Activated naive CD4-positive, alpha-beta T cell treated with anti-CD3 and anti-CD28 coated beads, Interleukin-2, amount 10 ng/mL, durations not matched to agents 7 days and 5 days (primary cell): ENCODE measurements at regions not wholly inside any gene's neighbourhood (a gene's known extent, or its start where the extent isn't known, plus 50 kb on each side); places are given as distances from the start of the nearest gene placed in this dataset.
"Not testable (repeated sequence)": the region's sequence is repeated elsewhere in the genome, so short reads cannot be mapped to it uniquely, and the experiment has no call there.

ENCODE experiments used
- CTCF ChIA-PET: fragments of 350-600 bp; sonication (Branson Sonifier 250); formaldehyde crosslinking; loops from one replicate; lab custom pipeline; 2021; ENCODE audit warnings: antibody characterized with exemption; lab: Charles Lee
- DNase-seq: peaks from one replicate; pipeline ENCODE4 v3.0.0-alpha.2; 2020
- H3K27ac Mint-ChIP-seq: one replicate; pipeline ENCODE4 v1.8.0; 2021; ENCODE audit warnings: mild to moderate bottlenecking, moderate library complexity, mixed read lengths
- H3K27me3 Mint-ChIP-seq: one replicate; pipeline ENCODE4 v1.8.0; 2021; ENCODE audit warnings: mild to moderate bottlenecking, mixed read lengths
- H3K36me3 Mint-ChIP-seq: one replicate; pipeline ENCODE4 v1.8.0; 2021; ENCODE audit warnings: mixed read lengths
- H3K4me1 Mint-ChIP-seq: one replicate; pipeline ENCODE4 v1.8.0; 2021; ENCODE audit warnings: mixed read lengths
- H3K4me3 Mint-ChIP-seq: one replicate; pipeline ENCODE4 v1.8.0; 2021; ENCODE audit warnings: mild to moderate bottlenecking, moderate library complexity, mixed read lengths
- H3K9me3 Mint-ChIP-seq: one replicate; pipeline ENCODE4 v1.8.0; 2021; ENCODE audit warnings: mixed read lengths

GRCh38 chr22:33971561-33971961 lies 51.3 kb upstream of the LARGE1 start:
- Mint-ChIP-seq H3K27ac (no peak overlapping the region), H3K36me3 (no peaks in the 10 kb centered on the region), H3K9me3 (peaks cover 2% of the 10 kb centered on the region), H3K4me3 (no peak overlapping the region), H3K27me3 (no peaks in the 10 kb centered on the region), H3K4me1 (no peaks in the 10 kb centered on the region)
- CTCF ChIA-PET, result no interaction called here
- no peak for DNase-seq

- H3K9me3 Mint-ChIP-seq, result no peaks in the 10 kb centered on the region
- no peak for DNase-seq
- H3K4me3 Mint-ChIP-seq, result no peak overlapping the region
- CTCF ChIA-PET, result no interaction called here
- H3K36me3 Mint-ChIP-seq, result no peaks in the 10 kb centered on the region
- H3K27me3 Mint-ChIP-seq, result no peaks in the 10 kb centered on the region
- no peaks in the 10 kb centered on the region for H3K4me1 Mint-ChIP-seq
- no peak overlapping the region for H3K27ac Mint-ChIP-seq
These were observed 55.6 kb upstream of the LARGE1 start for GRCh38 chr22:33975841-33976240.

GRCh38 chr22:33983558-33983957 lies 63.3 kb upstream of the LARGE1 start:
- no peak overlapping the region for H3K4me3 Mint-ChIP-seq
- peaks cover 9% of the 10 kb centered on the region for H3K9me3 Mint-ChIP-seq
- H3K27ac Mint-ChIP-seq, result no peak overlapping the region
- no peaks in the 10 kb centered on the region for H3K4me1 Mint-ChIP-seq
- H3K27me3 Mint-ChIP-seq, result no peaks in the 10 kb centered on the region
- no peaks in the 10 kb centered on the region for H3K36me3 Mint-ChIP-seq
- CTCF ChIA-PET, result no interaction called here
- DNase-seq, result no peak

- H3K4me3 Mint-ChIP-seq, result no peak overlapping the region
- no peaks in the 10 kb centered on the region for H3K36me3 Mint-ChIP-seq
- H3K4me1 Mint-ChIP-seq, result no peaks in the 10 kb centered on the region
- H3K27me3 Mint-ChIP-seq, result no peaks in the 10 kb centered on the region
- CTCF ChIA-PET, result no interaction called here
- no peak for DNase-seq
- peaks cover 9% of the 10 kb centered on the region for H3K9me3 Mint-ChIP-seq
- no peak overlapping the region for H3K27ac Mint-ChIP-seq
These were observed 63.9 kb upstream of the LARGE1 start for GRCh38 chr22:33984211-33984610.

- no peak for DNase-seq
- H3K36me3 Mint-ChIP-seq, result no peaks in the 10 kb centered on the region
- CTCF ChIA-PET, result no interaction called here
- no peaks in the 10 kb centered on the region for H3K27me3 Mint-ChIP-seq
- H3K4me1 Mint-ChIP-seq, result no peaks in the 10 kb centered on the region
- no peak overlapping the region for H3K27ac Mint-ChIP-seq
- peaks cover 10% of the 10 kb centered on the region for H3K9me3 Mint-ChIP-seq
- no peak overlapping the region for H3K4me3 Mint-ChIP-seq
These were observed 64.5 kb upstream of the LARGE1 start for GRCh38 chr22:33984656-33985285.

GRCh38 chr22:33985506-33985905 lies 65.2 kb upstream of the LARGE1 start:
- no peaks in the 10 kb centered on the region for H3K36me3 Mint-ChIP-seq
- CTCF ChIA-PET, result no interaction called here
- H3K27me3 Mint-ChIP-seq, result no peaks in the 10 kb centered on the region
- DNase-seq, result no peak
- peaks cover 13% of the 10 kb centered on the region for H3K9me3 Mint-ChIP-seq
- H3K27ac Mint-ChIP-seq, result no peak overlapping the region
- H3K4me1 Mint-ChIP-seq, result no peaks in the 10 kb centered on the region
- H3K4me3 Mint-ChIP-seq, result no peak overlapping the region

- DNase-seq, result no peak
- no peak overlapping the region for H3K4me3 Mint-ChIP-seq
- no peak overlapping the region for H3K27ac Mint-ChIP-seq
- H3K4me1 Mint-ChIP-seq, result no peaks in the 10 kb centered on the region
- H3K27me3 Mint-ChIP-seq, result no peaks in the 10 kb centered on the region
- H3K36me3 Mint-ChIP-seq, result no peaks in the 10 kb centered on the region
- CTCF ChIA-PET, result no interaction called here
- H3K9me3 Mint-ChIP-seq, result peaks cover 13% of the 10 kb centered on the region
These were observed 66.0 kb upstream of the LARGE1 start for GRCh38 chr22:33986167-33986771.

- CTCF ChIA-PET, result no interaction called here
- DNase-seq, result no peak
- H3K36me3 Mint-ChIP-seq, result no peaks in the 10 kb centered on the region
- H3K27ac Mint-ChIP-seq, result no peak overlapping the region
- no peaks in the 10 kb centered on the region for H3K27me3 Mint-ChIP-seq
- no peaks in the 10 kb centered on the region for H3K4me1 Mint-ChIP-seq
- H3K9me3 Mint-ChIP-seq, result peaks cover 11% of the 10 kb centered on the region
- no peak overlapping the region for H3K4me3 Mint-ChIP-seq
These were observed 66.7 kb upstream of the LARGE1 start for GRCh38 chr22:33986954-33987353.

GRCh38 chr22:33989263-33989662 lies 69.0 kb upstream of the LARGE1 start:
- H3K4me3 Mint-ChIP-seq, H3K4me1 Mint-ChIP-seq, DNase-seq, H3K27ac Mint-ChIP-seq, H3K9me3 Mint-ChIP-seq, CTCF ChIA-PET, H3K27me3 Mint-ChIP-seq, H3K36me3 Mint-ChIP-seq: not testable (repeated sequence)

- Mint-ChIP-seq H3K4me3 (no peak overlapping the region), H3K9me3 (peaks cover 7% of the 10 kb centered on the region), H3K27ac (no peak overlapping the region), H3K4me1 (no peaks in the 10 kb centered on the region), H3K36me3 (no peaks in the 10 kb centered on the region), H3K27me3 (no peaks in the 10 kb centered on the region)
- no peak for DNase-seq
- CTCF ChIA-PET, result no interaction called here
These were observed 71.3 kb upstream of the LARGE1 start for GRCh38 chr22:33991620-33992019.

GRCh38 chr22:33996824-33997223 lies 76.5 kb upstream of the LARGE1 start:
- CTCF ChIA-PET, result no interaction called here
- H3K4me3 Mint-ChIP-seq, result no peak overlapping the region
- H3K27me3 Mint-ChIP-seq, result no peaks in the 10 kb centered on the region
- H3K4me1 Mint-ChIP-seq, result no peaks in the 10 kb centered on the region
- no peak overlapping the region for H3K27ac Mint-ChIP-seq
- H3K36me3 Mint-ChIP-seq, result no peaks in the 10 kb centered on the region
- peaks cover 16% of the 10 kb centered on the region for H3K9me3 Mint-ChIP-seq
- DNase-seq, result no peak

GRCh38 chr22:34000879-34001526 lies 80.7 kb upstream of the LARGE1 start:
- no peaks in the 10 kb centered on the region for H3K27me3 Mint-ChIP-seq
- no peaks in the 10 kb centered on the region for H3K36me3 Mint-ChIP-seq
- CTCF ChIA-PET, result no interaction called here
- no peak overlapping the region for H3K27ac Mint-ChIP-seq
- H3K4me3 Mint-ChIP-seq, result no peak overlapping the region
- no peaks in the 10 kb centered on the region for H3K4me1 Mint-ChIP-seq
- H3K9me3 Mint-ChIP-seq, result peaks cover 39% of the 10 kb centered on the region
- DNase-seq, result no peak

- no peak overlapping the region for H3K27ac Mint-ChIP-seq
- CTCF ChIA-PET, result no interaction called here
- no peaks in the 10 kb centered on the region for H3K27me3 Mint-ChIP-seq
- no peak for DNase-seq
- peaks cover 41% of the 10 kb centered on the region for H3K9me3 Mint-ChIP-seq
- no peak overlapping the region for H3K4me3 Mint-ChIP-seq
- no peaks in the 10 kb centered on the region for H3K4me1 Mint-ChIP-seq
- no peaks in the 10 kb centered on the region for H3K36me3 Mint-ChIP-seq
These were observed 81.6 kb upstream of the LARGE1 start for GRCh38 chr22:34001701-34002466.

GRCh38 chr22:34004058-34004457 lies 83.8 kb upstream of the LARGE1 start:
- H3K4me3 Mint-ChIP-seq, result no peak overlapping the region
- CTCF ChIA-PET, result no interaction called here
- no peak for DNase-seq
- H3K27ac Mint-ChIP-seq, result no peak overlapping the region
- H3K27me3 Mint-ChIP-seq, result no peaks in the 10 kb centered on the region
- no peaks in the 10 kb centered on the region for H3K4me1 Mint-ChIP-seq
- no peaks in the 10 kb centered on the region for H3K36me3 Mint-ChIP-seq
- H3K9me3 Mint-ChIP-seq, result peaks cover 39% of the 10 kb centered on the region
